Posterior cingulate gyrus (tissue), 11 donors: ENCODE measurements at regions not wholly inside any gene's neighbourhood (a gene's known extent, or its start where the extent isn't known, plus 50 kb on each side); places are given as distances from the start of the nearest gene placed in this dataset.
A peak's percentile ranks its signal among the peaks of the same experiment; 100 is the strongest.

Experiments
- DNase-seq, 10 donors: peaks; one replicate each; pipeline versions ENCODE4 v3.0.0 to v3.0.0-alpha.2; 2020 to 2021; ENCODE audit warnings: mixed read lengths in 3 of 10
- intact Hi-C: fragments of 100-400 bp; cut with DNase I; formaldehyde crosslinking; loops from one replicate; pipeline ENCODE4 v1.15.1; 2023

GRCh38 chr11:70500076-70500847 is 101.9 kb downstream of the CTTN start:
- peak in 4 of 10 donors; percentile 18 to 79 (median 70) for DNase-seq
- intact Hi-C loops: no loop called here

- DNase-seq: peak in 5 of 10 donors; percentile 10 to 86 (median 78)
- intact Hi-C loops: no loop called here
Observed at GRCh38 chr11:70501051-70501901, 102.9 kb downstream of the CTTN start.

- DNase-seq: peak in 4 of 10 donors; percentile 13 to 71 (median 50)
Observed at GRCh38 chr11:70501933-70502540, 103.7 kb downstream of the CTTN start.

GRCh38 chr11:70502677-70503467 is 104.5 kb downstream of the CTTN start:
- intact Hi-C loops: no loop called here
- DNase-seq: peak in 6 of 10 donors; percentile 48 to 91 (median 74)

More at GRCh38 chr11:70501933-70502540, 103.7 kb downstream of the CTTN start:
- intact Hi-C loops: no loop called here

GRCh38 chr11:70503468-70504221 is 105.3 kb downstream of the CTTN start:
- intact Hi-C loops: no loop called here
- peak in 4 of 10 donors; percentile 30 to 86 (median 78) for DNase-seq

- DNase-seq: peak in 4 of 10 donors; percentile 11 to 58 (median 48)
- intact Hi-C loops: no loop called here
Observed at GRCh38 chr11:70504246-70505020, 106.1 kb downstream of the CTTN start.

- intact Hi-C loops: no loop called here
- peak in 4 of 10 donors; percentile 26 to 67 (median 59) for DNase-seq
Observed at GRCh38 chr11:70505331-70505731, 107.0 kb downstream of the CTTN start.

- DNase-seq: peak in 6 of 10 donors; percentile 9 to 79 (median 64)
- intact Hi-C loops: no loop called here
Observed at GRCh38 chr11:70505761-70506657, 107.7 kb downstream of the CTTN start.

- intact Hi-C loops: no loop called here
- peak in 3 of 10 donors; percentile 9 to 61 (median 37) for DNase-seq
Observed at GRCh38 chr11:70506658-70506970, 108.3 kb downstream of the CTTN start.

- DNase-seq: peak in 6 of 10 donors; percentile 19 to 91 (median 73)
- intact Hi-C loops: no loop called here
Observed at GRCh38 chr11:70506986-70507385, 108.7 kb downstream of the CTTN start.

- intact Hi-C loops: no loop called here
- peak in 5 of 10 donors; percentile 4 to 78 (median 58) for DNase-seq
Observed at GRCh38 chr11:70507466-70508230, 109.3 kb downstream of the CTTN start.

GRCh38 chr11:70508231-70508480 is 109.8 kb downstream of the CTTN start:
- peak in 2 of 10 donors; percentile 39 to 77 for DNase-seq
- intact Hi-C loops: no loop called here

- peak in 4 of 10 donors; percentile 14 to 79 (median 60) for DNase-seq
- intact Hi-C loops: no loop called here
Observed at GRCh38 chr11:70509476-70509875, 111.1 kb downstream of the CTTN start.

GRCh38 chr11:70510106-70510505 is 111.8 kb downstream of the CTTN start:
- DNase-seq: peak in 5 of 10 donors; percentile 5 to 77 (median 61)
- intact Hi-C loops: no loop called here

- DNase-seq: peak in 4 of 10 donors; percentile 18 to 68 (median 40)
- intact Hi-C loops: no loop called here
Observed at GRCh38 chr11:70510571-70510970, 112.2 kb downstream of the CTTN start.

GRCh38 chr11:70511345-70511744 is 113.0 kb downstream of the CTTN start:
- peak in 2 of 10 donors; percentile 18 to 22 for DNase-seq

GRCh38 chr11:70512716-70513115 is 114.4 kb downstream of the CTTN start:
- DNase-seq: no peak
- intact Hi-C loops: no loop called here

More at GRCh38 chr11:70511345-70511744, 113.0 kb downstream of the CTTN start:
- intact Hi-C loops: no loop called here
